SU-DHL-6 (cell line): ENCODE measurements at regions not wholly inside any gene's neighbourhood (a gene's known extent, or its start where the extent isn't known, plus 50 kb on each side); places are given as distances from the start of the nearest gene placed in this dataset.

Experiments
- EZH2phosphoT487 ChIP-seq: fragments of 200-600 bp; sonication (generic), shearing (Covaris generic); conservative IDR thresholded peaks from 2 replicates; pipeline ENCODE4 v1.6.1; 2018; ENCODE audit warnings: mild to moderate bottlenecking, antibody characterized with exemption, low read length, moderate library complexity, mixed read lengths
- TF ChIP-seq, protein P1 (sequence below): fragments of 200-600 bp; sonication (generic); IDR thresholded peaks from one replicate; pipeline ENCODE4 v1.5.1; 2017; ENCODE audit warnings: antibody characterized with exemption, mild to moderate bottlenecking, low read length, moderate library complexity; ENCODE audit not compliant: insufficient read depth, poor library complexity, severe bottlenecking

DNA sequence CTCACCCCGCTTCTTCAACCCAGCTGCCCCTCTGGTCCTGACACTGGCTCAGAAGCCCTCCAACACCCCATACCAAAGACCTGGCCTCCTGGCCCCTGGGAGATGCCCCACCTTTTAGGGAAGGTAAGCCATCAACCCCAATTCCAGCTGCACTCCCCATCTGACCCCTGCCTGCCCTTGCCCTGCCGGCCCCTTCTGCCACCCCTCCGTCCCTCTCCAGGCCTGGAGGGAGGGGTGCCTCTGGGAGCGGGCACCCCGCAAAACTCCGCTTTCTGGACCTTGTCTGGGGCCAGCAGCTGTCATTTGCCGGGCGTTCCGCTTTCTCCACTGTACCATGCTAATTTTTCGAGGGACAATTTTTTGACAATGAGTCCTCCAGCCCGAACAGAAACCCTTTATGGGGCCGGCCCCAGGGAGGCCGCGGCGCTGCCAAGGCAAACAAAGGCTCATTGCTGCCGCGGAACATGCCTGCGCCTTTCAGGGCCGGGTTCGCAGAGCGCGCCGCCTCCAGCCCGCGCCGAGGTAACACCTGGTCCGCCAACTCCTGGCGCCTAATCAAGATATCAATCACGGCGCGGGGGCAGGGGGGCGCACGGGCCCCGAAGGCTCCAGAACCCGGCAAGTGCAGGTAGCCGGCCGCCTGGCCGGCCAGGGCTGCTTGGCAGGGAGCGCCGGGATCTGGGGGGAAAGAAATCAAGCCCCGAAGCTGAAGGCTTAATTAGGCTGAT lies 96.0 kb downstream of the INHBB start:
- TF ChIP-seq, protein P1, sequence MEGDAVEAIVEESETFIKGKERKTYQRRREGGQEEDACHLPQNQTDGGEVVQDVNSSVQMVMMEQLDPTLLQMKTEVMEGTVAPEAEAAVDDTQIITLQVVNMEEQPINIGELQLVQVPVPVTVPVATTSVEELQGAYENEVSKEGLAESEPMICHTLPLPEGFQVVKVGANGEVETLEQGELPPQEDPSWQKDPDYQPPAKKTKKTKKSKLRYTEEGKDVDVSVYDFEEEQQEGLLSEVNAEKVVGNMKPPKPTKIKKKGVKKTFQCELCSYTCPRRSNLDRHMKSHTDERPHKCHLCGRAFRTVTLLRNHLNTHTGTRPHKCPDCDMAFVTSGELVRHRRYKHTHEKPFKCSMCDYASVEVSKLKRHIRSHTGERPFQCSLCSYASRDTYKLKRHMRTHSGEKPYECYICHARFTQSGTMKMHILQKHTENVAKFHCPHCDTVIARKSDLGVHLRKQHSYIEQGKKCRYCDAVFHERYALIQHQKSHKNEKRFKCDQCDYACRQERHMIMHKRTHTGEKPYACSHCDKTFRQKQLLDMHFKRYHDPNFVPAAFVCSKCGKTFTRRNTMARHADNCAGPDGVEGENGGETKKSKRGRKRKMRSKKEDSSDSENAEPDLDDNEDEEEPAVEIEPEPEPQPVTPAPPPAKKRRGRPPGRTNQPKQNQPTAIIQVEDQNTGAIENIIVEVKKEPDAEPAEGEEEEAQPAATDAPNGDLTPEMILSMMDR, result no peak
- no peak for TF ChIP-seq EZH2phosphoT487
